NCI-H69 (cell line): ENCODE measurements at regions not wholly inside any gene's neighbourhood (a gene's known extent, or its start where the extent isn't known, plus 50 kb on each side); places are given as distances from the start of the nearest gene placed in this dataset.

ENCODE experiments used
- DNase-seq: peaks from one replicate; lab custom pipeline; 2025; lab: John Stamatoyannopoulos, UW

- DNase-seq = no peak
Measured at GRCh38 chr20:22504829-22505377, 79.5 kb downstream of the FOXA2 start.

GRCh38 chr20:22503577-22503976, 80.8 kb downstream of the FOXA2 start:
- no peak for DNase-seq

- DNase-seq = no peak
Measured at GRCh38 chr20:22502731-22503191, 81.6 kb downstream of the FOXA2 start.

- DNase-seq = no peak
Measured at GRCh38 chr20:22501566-22502344, 82.6 kb downstream of the FOXA2 start.

- no peak for DNase-seq
Measured at GRCh38 chr20:22501034-22501433, 83.3 kb downstream of the FOXA2 start.

- DNase-seq = peak; percentile 96
Measured at GRCh38 chr20:22499515-22500166, 84.7 kb downstream of the FOXA2 start.

- no peak for DNase-seq
Measured at GRCh38 chr20:22496817-22497216, 87.6 kb downstream of the FOXA2 start.

- no peak for DNase-seq
Measured at GRCh38 chr20:22495789-22496188, 88.6 kb downstream of the FOXA2 start.

- DNase-seq = peak; percentile 39
Measured at GRCh38 chr20:22495172-22495571, 89.2 kb downstream of the FOXA2 start.

GRCh38 chr20:22492497-22492896, 91.9 kb downstream of the FOXA2 start:
- DNase-seq = peak; percentile 64

GRCh38 chr20:22491194-22491505, 93.2 kb downstream of the FOXA2 start:
- DNase-seq = no peak

- DNase-seq = peak; percentile 98
Measured at GRCh38 chr20:22490287-22491193, 93.8 kb downstream of the FOXA2 start.

- peak; percentile 81 for DNase-seq
Measured at GRCh38 chr20:22489626-22490286, 94.6 kb downstream of the FOXA2 start.

GRCh38 chr20:22480336-22480735, 104.0 kb downstream of the FOXA2 start:
- DNase-seq = peak; percentile 44

GRCh38 chr20:22475662-22476061, 108.7 kb downstream of the FOXA2 start:
- DNase-seq = no peak

- peak; percentile 64 for DNase-seq
Measured at GRCh38 chr20:22474224-22474623, 110.1 kb downstream of the FOXA2 start.

GRCh38 chr20:22473293-22473692, 111.1 kb downstream of the FOXA2 start:
- DNase-seq = no peak

- DNase-seq = no peak
Measured at GRCh38 chr20:22472447-22473100, 111.8 kb downstream of the FOXA2 start.

GRCh38 chr20:22471156-22471836, 113.1 kb downstream of the FOXA2 start:
- DNase-seq = peak; percentile 84

GRCh38 chr20:22470620-22471026, 113.7 kb downstream of the FOXA2 start:
- no peak for DNase-seq
